ENCODE measurements at regions not wholly inside any gene's neighbourhood (a gene's known extent, or its start where the extent isn't known, plus 50 kb on each side); places are given as distances from the start of the nearest gene placed in this dataset.

- Histone ChIP-seq H3K9ac (ENCODE audit: low read depth, low read length) (no peak overlapping the region), H3K4me1 (ENCODE audit: insufficient read depth, low read length) (no peaks in the 10 kb centered on the region), H3K9me3 (ENCODE audit: control insufficient read depth, insufficient read depth, low read length) (no peaks in the 10 kb centered on the region), H3K36me3 (ENCODE audit: insufficient read depth, low read length) (no peaks in the 10 kb centered on the region)
Measured at GRCh38 chr1:193355626-193356025, 169.2 kb upstream of the B3GALT2 start.

DNA sequence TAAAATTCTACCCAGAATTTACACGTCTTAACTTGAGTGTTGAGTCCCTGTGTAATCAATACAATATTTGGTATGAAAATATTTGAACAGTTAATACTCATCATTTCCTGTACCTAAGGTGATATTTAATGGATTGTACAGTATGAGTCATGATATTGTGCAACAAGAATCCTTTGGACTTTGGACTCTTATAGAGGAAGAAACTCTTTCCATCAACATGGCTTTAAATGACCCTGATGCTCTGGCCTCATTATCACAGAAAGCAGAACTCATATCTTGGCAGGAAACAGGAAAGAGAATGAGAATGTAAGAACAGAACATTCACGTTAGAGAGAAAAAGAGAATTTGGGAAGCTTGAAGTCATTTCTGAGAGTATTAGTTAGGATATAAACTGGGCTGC lies 168.8 kb upstream of the B3GALT2 start:
- no peaks in the 10 kb centered on the region for H3K4me1 ChIP-seq (ENCODE audit: insufficient read depth, low read length)
- H3K9ac ChIP-seq (ENCODE audit: low read depth, low read length) = no peak overlapping the region
- H3K9me3 ChIP-seq (ENCODE audit: control insufficient read depth, insufficient read depth, low read length) = no peaks in the 10 kb centered on the region
- no peaks in the 10 kb centered on the region for H3K36me3 ChIP-seq (ENCODE audit: insufficient read depth, low read length)

DNA sequence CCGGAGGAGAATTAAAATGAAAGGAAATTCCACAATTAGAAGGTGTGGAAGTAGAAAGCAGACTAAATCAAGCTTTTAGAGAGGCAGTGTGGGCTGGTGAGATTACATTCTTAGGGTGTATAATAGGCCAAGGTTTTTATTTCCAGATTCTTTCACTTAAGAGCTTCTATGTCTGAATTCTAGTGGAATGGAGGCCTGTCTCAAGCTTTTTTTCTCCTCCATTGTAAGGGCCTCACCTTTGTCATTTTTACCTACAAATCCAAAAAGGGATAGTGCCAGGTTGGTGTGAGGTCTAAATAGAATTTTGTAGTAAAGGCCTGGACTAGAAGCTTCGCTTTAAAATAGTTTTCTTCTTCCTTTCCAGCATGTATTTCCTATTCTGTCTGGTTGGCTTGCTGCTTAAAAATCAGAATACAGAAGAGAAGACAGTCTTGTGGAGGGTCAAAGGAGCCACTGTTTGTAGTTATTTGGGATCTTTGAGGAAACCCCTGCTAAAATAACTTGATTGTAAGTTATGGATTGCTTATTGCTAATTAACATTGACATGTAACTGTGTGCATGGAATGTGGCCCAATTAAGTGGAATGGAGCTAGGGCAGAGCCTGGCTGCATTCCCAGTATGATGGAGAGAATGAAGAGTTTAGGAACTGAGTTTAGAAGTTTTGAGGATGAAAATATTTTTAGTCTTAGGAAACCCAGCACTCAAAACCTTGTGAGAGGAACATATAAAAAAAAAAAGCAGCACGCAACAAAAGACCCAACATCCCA lies 162.5 kb upstream of the B3GALT2 start:
- H3K9ac ChIP-seq (ENCODE audit: low read depth, low read length) = no peak overlapping the region
- H3K36me3 ChIP-seq (ENCODE audit: insufficient read depth, low read length) = no peaks in the 10 kb centered on the region
- H3K4me1 ChIP-seq (ENCODE audit: insufficient read depth, low read length) = peaks cover 4% of the 10 kb centered on the region; the same call in 1 of the 2 replicates
- no peaks in the 10 kb centered on the region for H3K9me3 ChIP-seq (ENCODE audit: control insufficient read depth, insufficient read depth, low read length)

DNA sequence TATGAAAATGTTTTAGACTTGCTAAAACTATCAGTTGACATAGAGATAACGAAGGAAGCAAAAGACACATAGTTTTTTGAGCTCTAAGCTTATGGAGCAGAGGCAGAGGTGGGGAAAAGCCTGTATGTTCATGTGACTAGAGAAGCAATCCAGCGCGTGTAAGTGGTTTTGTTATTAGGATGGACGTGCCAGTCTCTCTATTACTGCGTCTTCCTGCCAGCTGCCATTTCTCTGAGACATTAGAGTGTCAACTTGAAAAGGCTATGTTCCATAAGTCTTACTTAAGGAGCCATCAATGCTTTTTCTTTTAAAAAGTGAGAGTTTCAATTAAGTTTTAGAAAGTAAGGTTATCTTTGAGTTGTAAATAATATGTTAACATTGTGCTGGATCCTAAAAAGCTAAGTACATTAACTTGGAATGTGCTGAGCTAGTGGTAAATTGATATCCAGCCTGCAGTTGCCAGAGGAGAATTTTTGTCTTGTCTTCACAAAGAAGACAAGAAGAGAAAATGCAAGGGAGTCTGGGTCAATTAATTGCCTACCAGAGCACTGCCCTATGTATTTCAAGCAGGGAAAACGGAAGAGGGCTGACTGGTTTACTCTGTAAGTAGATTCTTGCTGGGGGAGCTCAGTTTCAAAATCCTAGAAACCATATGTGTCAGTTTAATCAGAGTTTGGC lies 161.8 kb upstream of the B3GALT2 start:
- H3K36me3 ChIP-seq (ENCODE audit: insufficient read depth, low read length) = no peaks in the 10 kb centered on the region
- no peak overlapping the region for H3K9ac ChIP-seq (ENCODE audit: low read depth, low read length)
- H3K9me3 ChIP-seq (ENCODE audit: control insufficient read depth, insufficient read depth, low read length) = no peaks in the 10 kb centered on the region
- peaks cover 4% of the 10 kb centered on the region; the same call in 1 of the 2 replicates for H3K4me1 ChIP-seq (ENCODE audit: insufficient read depth, low read length)

GRCh38 chr1:193346085-193346484 lies 159.7 kb upstream of the B3GALT2 start:
- Histone ChIP-seq H3K9me3 (ENCODE audit: control insufficient read depth, insufficient read depth, low read length) (no peaks in the 10 kb centered on the region), H3K36me3 (ENCODE audit: insufficient read depth, low read length) (no peaks in the 10 kb centered on the region), H3K4me1 (ENCODE audit: insufficient read depth, low read length) (peaks cover 4% of the 10 kb centered on the region; the same call in 1 of the 2 replicates), H3K9ac (ENCODE audit: low read depth, low read length) (no peak overlapping the region)

DNA sequence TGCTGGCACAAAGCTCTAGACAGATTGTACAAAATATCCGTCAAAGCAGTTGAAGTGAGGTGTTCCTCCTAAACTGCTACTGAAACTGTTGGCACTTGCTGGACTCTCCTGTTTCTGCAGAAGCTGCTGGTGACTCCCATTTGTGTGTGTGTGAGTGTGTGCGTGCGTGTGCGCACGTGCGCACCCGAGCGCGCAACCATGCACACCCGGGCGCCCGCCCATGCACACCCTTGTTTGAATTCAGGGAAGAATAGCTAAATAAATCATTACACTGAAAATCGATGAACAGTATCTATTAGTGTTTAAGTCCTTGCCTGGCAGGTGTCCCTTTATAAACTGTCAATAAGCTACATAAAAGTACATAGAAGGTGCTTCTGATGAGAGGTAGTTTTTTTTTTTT lies 156.4 kb upstream of the B3GALT2 start:
- Histone ChIP-seq H3K9me3 (ENCODE audit: control insufficient read depth, insufficient read depth, low read length) (no peaks in the 10 kb centered on the region), H3K36me3 (ENCODE audit: insufficient read depth, low read length) (no peaks in the 10 kb centered on the region), H3K9ac (ENCODE audit: low read depth, low read length) (no peak overlapping the region), H3K4me1 (ENCODE audit: insufficient read depth, low read length) (no peaks in the 10 kb centered on the region)

DNA sequence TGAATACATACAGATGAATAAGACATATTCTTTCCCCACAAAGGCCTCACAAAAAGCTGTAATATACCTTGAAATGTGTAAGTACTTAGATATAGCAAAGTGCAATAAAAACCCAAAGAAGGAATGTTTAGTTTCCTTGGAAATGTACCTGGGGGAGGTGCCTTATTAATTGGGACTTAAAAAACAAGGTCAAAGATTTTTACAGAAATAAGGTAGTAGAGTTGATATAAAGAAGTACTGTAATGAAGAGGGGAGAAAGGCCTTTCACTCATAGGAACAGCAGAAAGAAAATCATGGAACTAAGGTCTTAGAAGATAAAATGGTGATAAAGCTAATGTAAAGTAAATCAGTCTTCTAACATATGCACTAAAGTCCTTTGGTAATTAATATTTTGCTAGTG lies 153.9 kb upstream of the B3GALT2 start:
- Histone ChIP-seq H3K4me1 (ENCODE audit: insufficient read depth, low read length) (peaks cover 5% of the 10 kb centered on the region; the same call in 1 of the 2 replicates), H3K36me3 (ENCODE audit: insufficient read depth, low read length) (no peaks in the 10 kb centered on the region), H3K9ac (ENCODE audit: low read depth, low read length) (no peak overlapping the region), H3K9me3 (ENCODE audit: control insufficient read depth, insufficient read depth, low read length) (no peaks in the 10 kb centered on the region)

GRCh38 chr1:193339401-193339800 lies 153.0 kb upstream of the B3GALT2 start:
- Histone ChIP-seq H3K9me3 (ENCODE audit: control insufficient read depth, insufficient read depth, low read length) (no peaks in the 10 kb centered on the region), H3K4me1 (ENCODE audit: insufficient read depth, low read length) (peaks cover 5% of the 10 kb centered on the region; the same call in 1 of the 2 replicates), H3K36me3 (ENCODE audit: insufficient read depth, low read length) (no peaks in the 10 kb centered on the region), H3K9ac (ENCODE audit: low read depth, low read length) (no peak overlapping the region)

DNA sequence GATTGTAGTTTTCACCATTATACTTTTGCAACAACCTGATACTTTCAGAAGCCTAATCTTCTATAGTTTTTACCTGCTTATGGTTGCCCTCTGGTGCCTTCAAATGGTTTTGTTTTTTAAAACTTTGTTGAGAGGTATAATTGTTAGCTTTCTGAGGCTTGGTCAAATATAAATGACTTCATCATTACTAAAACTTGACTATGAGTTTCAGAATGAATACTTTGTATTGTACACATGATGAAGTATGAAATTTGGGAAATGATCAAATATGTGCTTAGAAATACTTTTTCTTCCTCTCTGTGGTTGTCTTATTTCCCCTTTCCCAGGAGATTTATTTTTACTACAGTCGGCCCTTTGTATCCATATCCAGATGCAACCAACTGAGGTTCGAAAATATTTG lies 151.8 kb upstream of the B3GALT2 start:
- H3K4me1 ChIP-seq (ENCODE audit: insufficient read depth, low read length) = peaks cover 5% of the 10 kb centered on the region; the same call in 1 of the 2 replicates
- H3K36me3 ChIP-seq (ENCODE audit: insufficient read depth, low read length) = no peaks in the 10 kb centered on the region
- no peaks in the 10 kb centered on the region for H3K9me3 ChIP-seq (ENCODE audit: control insufficient read depth, insufficient read depth, low read length)
- no peak overlapping the region for H3K9ac ChIP-seq (ENCODE audit: low read depth, low read length)

DNA sequence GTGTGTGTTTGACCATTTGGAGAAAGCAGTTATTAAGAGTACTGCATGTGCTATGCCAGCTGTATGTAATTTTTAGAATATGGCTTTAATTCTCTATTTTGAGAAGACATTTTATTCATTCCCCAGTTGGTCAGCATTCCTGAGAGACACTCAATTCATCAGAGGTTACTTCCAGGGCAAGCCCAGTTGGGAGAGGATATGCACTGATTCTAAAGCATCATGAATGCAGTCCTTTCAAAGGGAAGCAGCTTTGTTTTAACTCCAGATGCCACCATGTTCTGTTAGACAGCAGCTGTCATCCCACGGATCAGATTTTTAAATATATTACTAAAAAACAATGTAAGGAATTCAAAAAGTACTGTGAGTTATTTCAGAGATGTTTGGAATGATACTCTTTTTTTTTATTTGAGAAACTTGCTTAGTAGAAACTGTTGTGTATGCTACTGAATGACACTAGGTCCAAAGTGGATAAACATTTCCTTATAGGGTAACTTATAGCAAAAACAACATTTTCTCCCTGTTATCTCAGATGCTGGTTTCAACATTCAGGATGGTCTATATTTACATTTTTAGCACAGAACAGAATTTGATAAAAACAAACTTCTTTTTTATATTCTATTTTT lies 149.5 kb upstream of the B3GALT2 start:
- Histone ChIP-seq H3K4me1 (ENCODE audit: insufficient read depth, low read length) (peaks cover 5% of the 10 kb centered on the region; the same call in 1 of the 2 replicates), H3K9me3 (ENCODE audit: control insufficient read depth, insufficient read depth, low read length) (peaks cover 2% of the 10 kb centered on the region), H3K36me3 (ENCODE audit: insufficient read depth, low read length) (no peaks in the 10 kb centered on the region), H3K9ac (ENCODE audit: low read depth, low read length) (no peak overlapping the region)

DNA sequence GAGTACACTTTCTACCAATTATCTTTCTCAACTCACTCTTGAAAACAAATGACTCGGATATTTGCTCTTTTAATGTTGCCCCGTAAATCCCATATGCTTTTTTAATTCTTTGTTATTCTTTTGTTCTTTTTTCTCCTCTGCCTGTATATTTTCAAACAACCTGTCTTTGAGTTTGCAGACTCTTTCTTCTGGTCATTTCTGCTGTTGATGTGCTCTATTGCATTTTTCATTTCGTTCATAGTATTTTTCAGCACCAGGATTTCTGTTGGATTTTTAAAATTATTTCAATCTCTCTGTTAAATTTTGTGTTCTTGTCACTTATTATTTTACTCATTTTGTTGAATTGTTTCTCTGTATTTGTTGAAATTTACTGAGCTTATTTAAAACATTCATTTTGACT lies 146.8 kb upstream of the B3GALT2 start:
- Histone ChIP-seq H3K4me1 (ENCODE audit: insufficient read depth, low read length) (peaks cover 5% of the 10 kb centered on the region; the same call in 1 of the 2 replicates), H3K9me3 (ENCODE audit: control insufficient read depth, insufficient read depth, low read length) (peaks cover 10% of the 10 kb centered on the region), H3K36me3 (ENCODE audit: insufficient read depth, low read length) (no peaks in the 10 kb centered on the region), H3K9ac (ENCODE audit: low read depth, low read length) (no peak overlapping the region)

GRCh38 chr1:193326296-193326695 lies 139.9 kb upstream of the B3GALT2 start:
- Histone ChIP-seq H3K9ac (ENCODE audit: low read depth, low read length) (no peak overlapping the region), H3K9me3 (ENCODE audit: control insufficient read depth, insufficient read depth, low read length) (peaks cover 8% of the 10 kb centered on the region; the same call in 1 of the 2 replicates), H3K36me3 (ENCODE audit: insufficient read depth, low read length) (no peaks in the 10 kb centered on the region), H3K4me1 (ENCODE audit: insufficient read depth, low read length) (no peaks in the 10 kb centered on the region; the same call in 1 of the 2 replicates)

DNA sequence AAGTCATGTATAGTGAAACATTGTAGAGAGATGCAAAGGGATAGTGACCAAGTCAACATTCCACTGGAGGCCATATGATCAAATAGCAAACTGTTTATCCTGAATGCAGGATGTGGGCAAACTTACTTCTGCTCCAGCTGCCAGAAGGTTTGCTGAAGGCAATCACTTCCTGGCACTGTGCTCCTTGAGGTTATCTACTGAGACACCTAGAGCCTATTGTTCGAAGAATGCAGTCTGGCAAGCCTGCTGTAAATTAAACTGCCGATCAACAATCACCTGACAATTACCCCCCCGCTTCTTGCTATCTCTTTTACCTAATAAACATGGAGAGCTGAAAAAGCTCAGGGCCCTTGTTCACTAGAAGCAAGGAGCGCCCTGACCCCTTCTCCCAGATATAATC lies 139.4 kb upstream of the B3GALT2 start:
- peaks cover 8% of the 10 kb centered on the region; the same call in 1 of the 2 replicates for H3K9me3 ChIP-seq (ENCODE audit: control insufficient read depth, insufficient read depth, low read length)
- no peaks in the 10 kb centered on the region; the same call in 1 of the 2 replicates for H3K4me1 ChIP-seq (ENCODE audit: insufficient read depth, low read length)
- no peaks in the 10 kb centered on the region for H3K36me3 ChIP-seq (ENCODE audit: insufficient read depth, low read length)
- H3K9ac ChIP-seq (ENCODE audit: low read depth, low read length) = no peak overlapping the region

GRCh38 chr1:193325042-193325441 lies 138.6 kb upstream of the B3GALT2 start:
- no peaks in the 10 kb centered on the region for H3K36me3 ChIP-seq (ENCODE audit: insufficient read depth, low read length)
- H3K9ac ChIP-seq (ENCODE audit: low read depth, low read length) = no peak overlapping the region
- H3K9me3 ChIP-seq (ENCODE audit: control insufficient read depth, insufficient read depth, low read length) = peaks cover 8% of the 10 kb centered on the region; the same call in 1 of the 2 replicates
- no peaks in the 10 kb centered on the region; the same call in 1 of the 2 replicates for H3K4me1 ChIP-seq (ENCODE audit: insufficient read depth, low read length)
